NCI-H526 treated with DMSO at 0.1 percent for 48 hours (cell line): ENCODE measurements at regions not wholly inside any gene's neighbourhood (a gene's known extent, or its start where the extent isn't known, plus 50 kb on each side); places are given as distances from the start of the nearest gene placed in this dataset.

Experiments
- DNase-seq: peaks from one replicate; lab custom pipeline; 2025; lab: John Stamatoyannopoulos, UW

DNA sequence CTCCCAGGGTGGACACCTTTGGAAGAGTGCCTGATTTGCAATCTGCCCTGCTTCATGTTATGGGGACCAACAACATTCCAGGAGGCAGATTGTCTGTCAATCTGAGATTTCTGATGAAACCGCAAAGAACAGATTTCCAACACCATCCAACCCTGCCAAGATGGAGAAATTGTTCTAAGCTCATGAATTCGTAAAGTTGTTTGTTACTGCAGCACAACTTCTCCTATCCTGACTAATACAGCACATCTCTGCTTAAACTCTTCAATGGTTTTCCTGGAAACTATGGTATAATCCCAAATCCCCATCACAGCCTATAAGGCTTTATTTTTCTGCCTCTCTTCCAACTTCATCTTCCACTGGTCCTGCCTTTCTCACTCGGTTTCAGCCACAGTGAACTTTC lies 210.3 kb upstream of the TSHZ3 start:
- no peak for DNase-seq

DNA sequence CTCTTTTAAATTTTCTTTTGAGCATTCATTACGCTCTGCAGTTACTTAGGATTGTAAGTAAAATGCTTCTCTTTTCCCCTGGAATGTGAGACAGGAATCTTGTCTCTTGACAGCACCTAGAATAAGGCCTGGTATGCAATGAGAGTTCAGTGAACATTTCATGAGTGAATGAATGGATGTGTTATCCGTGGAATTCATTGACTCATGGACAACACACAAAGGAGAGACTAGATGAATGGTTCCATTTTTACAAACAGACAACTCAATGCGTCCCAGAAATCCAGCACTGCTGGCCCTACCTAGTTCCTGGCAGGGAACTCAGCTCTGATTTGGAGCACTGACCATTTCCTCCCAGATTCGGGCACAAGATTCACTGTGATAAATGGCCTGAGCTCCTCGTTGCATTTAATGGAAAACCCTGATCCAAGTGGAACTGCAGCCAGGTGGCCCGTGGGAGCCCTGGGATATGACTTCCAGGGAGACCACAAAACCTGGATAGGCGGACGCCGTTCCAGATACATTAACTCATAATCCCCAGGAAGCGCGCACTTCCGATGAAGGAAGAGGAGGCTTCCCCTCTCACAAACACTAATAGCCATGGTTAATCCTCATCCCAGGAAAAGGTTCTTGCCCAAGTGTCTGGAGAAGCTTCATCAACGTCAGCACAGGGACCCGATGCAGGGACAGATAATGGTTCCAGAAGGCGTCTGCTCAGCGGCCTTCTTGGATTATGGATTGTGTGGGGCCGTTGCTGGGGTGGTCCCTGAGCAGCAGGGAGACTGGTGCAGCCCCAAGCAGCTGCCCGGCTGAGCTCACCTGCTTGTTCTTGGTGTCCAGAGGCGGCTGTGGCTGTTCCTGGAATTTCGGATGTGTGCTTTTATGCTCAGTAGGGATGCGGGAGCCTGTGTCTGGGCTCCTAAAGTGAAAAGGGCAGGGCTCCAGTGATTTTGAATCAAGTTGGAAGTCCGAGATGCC lies 211.1 kb upstream of the TSHZ3 start:
- DNase-seq, result no peak

DNA sequence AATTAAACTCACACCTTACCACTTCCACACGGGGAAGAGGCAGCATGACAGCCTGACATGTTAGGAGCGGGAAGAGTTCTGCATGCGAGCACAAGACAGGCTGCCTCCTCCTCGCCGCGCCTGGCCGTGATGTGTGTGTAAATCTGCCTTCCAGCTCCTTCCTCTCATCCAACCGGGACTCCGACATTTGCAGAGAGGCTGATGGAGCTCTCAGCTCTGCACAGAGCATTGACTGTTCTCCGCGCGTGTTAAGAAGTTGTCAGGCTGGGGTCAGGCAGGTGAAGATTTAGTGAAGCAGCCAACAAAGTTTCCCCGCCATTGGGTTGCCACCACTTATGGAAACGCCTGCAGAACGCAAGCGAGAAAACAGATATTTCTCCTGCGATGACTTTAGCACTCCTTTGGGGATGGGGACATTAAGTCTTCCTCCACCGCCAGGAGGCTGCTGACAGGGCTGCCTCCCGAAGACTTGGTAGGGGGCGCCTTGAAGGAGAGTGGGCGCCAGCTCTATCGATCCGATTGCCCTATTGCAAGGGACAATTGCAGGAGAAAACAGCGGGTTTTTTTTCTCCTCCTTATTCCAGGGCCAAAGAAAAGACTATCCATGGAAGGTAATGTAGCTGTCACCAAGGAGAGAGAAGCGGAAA lies 213.9 kb upstream of the TSHZ3 start:
- no peak for DNase-seq

DNA sequence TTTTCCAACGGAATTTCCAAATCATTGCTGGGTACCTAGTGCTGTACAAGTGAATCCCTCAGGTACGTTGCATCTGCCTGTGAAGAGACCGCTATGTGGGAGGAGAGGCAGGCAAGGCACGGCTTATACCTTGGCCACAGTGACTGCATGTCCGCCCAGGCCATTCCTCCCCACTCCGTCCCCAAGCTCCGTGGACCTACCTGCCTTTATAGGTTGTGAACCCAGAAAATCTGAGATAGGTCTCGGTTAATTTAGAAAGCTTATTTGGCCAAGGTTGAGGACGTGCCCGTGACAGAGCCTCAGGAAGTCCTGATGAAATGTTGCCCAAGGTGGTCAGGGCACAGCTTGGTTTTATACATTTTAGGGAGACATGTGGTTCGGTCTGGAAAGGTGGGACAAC lies 218.5 kb upstream of the TSHZ3 start:
- DNase-seq, result no peak

DNA sequence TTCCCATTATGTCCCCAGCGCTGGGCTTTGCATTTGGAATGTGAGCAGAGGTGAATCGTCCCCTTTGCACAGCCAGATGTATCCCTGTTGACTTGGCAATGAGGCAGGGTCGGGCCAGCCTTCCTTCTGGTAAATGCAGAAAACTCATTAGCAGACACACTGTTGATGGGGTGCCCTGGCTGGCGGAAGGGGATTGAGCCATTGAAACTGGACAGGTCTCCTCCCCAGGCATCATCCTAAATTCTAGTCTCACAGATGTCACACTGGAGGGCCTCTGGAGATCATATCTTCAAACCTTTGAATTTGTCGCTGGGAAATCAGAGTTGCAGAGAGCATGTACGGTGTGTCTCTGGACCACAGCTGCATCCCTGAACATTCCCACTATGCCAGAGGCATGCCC lies 219.5 kb upstream of the TSHZ3 start:
- no peak for DNase-seq

DNA sequence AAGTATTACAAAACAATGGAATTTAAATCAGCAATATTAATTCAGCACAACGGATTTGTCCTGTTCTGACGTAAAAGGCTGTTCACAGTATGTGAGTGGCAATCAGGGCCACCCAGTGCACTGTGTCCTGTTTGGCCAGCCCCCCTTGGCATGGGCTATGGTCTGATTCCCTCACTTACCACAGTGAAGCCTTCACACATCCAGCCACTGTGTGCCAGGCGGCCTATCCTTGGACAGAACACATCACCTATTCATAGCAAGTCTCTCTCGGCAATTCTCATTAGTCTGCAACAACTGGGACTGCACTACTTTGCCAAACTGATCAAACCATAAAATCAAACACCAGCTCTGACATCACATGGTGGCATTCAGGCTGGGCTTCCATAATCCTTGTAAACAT lies 221.5 kb upstream of the TSHZ3 start:
- DNase-seq, result peak; percentile 43

DNA sequence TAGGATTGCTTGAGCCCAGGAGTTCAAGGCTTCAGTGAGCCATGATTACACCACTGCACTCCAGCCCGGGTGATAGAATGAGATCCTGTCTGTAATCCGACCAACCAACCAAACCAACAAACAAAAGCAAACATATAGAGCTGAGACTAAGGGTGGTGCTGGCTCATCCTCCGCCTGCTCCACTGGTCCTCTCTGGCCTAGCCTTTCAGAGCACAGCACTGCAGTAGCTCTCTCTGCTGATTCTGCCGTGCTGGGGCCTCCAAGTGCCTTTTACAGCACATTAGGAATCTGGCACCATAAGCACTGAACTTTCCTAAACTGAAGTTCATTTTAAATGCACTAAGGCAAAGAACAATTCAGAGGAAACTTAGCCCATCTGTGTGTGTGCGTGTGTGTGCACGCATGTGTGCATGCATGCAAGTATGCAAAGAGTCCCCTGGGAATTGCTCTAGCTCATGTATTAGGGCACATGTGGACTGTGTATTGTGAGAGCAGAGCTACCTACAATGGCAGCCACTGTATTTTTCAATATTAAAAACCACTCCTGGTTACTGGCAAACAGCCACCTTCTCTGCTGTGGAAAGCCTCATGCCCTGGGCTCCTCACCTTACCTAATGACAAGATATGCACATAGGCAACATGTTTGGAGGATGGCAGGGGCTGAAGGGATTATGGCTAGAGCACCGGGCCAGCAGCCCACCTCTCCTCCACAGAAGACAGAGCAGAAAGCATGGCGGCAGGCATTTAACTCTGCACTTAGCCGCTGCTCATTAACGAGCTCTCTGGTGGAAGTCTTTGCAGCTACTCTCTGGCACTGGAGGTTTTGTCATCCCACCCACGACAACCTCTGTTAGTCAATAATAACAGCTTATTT lies 223.1 kb upstream of the TSHZ3 start:
- DNase-seq, result no peak

DNA sequence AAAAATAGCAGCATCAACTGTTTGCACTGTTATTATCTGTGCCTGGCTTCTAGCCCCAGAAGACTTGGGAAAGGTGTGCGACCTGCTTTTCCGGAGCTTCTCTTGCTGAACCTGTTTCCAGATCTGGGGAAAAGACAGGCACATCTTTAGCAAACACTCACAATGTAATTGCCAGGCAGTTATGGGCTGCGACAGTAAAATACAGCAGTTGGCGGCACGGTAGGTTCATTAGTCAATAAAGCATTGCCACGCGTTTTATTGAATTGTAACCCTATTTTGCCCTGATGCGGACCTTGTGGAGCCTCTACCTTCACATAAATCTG lies 223.7 kb upstream of the TSHZ3 start:
- DNase-seq, result no peak

DNA sequence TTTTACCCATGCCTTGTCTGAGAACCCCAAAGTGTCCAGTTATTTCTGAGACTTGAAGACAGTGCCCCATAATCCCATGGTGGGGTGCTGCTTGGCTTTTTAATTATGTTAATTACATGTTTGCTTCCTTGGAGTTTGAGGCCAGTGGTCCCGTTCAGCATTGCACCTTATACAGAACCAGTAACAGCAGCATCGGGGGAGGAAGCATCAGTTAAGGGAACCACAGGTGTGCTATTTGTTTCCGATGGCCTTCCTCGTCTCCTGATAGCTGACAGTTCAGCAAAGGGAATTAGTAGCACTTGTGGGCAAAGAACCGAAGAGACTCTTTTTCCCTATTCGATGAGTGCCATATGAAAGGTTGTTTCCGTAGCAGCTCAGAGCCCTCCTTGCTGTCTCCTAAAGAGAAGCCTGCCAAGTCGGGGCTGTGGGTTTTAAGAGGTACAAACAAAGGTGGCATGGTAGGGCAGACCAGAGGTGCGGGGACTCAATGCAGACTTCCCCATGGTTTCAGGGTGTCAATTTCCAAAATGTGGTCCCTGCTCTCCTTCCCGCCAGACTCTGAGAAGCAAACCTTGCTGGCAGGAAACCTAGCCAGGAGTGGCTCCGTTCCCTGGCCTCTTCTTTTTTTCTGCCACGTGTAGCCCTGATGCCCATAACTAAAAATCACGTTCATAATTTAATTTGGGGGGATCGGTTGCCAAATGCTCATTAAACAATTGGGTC lies 225.2 kb upstream of the TSHZ3 start:
- DNase-seq, result no peak

DNA sequence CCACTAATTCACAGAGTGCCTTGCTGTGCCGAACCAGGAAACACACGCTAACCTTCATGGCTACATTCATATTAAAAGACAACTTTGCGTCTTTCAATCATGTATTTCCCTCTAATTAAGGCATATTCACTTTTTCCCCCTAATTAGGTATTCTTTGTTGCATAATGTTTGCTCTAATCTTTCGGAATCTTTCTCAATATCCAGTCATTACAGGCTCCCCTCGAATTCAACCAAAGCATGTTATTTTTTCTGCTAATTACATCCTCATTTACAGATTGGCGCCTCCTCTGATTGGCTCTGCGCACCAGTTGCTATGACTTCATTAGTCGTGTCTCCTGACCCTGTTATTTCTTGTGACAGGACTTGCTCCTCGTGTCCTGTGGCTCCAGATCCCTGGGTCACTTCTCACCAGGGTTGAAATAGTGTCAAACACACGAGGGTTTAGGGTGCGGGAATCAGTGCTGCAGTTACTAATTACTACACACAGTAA lies 226.7 kb upstream of the TSHZ3 start:
- no peak for DNase-seq

DNA sequence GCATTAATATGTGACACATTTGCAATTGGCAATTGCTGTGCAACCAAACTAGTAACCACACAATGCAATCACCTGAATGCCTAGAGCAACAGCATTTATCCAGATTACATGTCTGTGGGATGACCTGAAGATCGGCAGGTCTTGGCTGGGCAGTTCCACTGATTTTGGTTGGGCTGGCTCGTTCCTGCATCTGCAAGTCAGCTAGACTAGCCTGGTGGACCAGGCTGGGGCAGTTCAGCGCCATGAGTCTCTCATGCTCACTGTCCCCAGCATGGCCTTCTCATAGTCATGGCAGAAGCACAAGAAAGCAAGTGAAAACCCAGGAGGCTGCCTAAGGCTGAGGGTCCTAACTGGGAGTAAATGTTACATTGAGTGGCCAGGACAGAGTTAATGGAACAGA lies 229.1 kb upstream of the TSHZ3 start:
- no peak for DNase-seq

DNA sequence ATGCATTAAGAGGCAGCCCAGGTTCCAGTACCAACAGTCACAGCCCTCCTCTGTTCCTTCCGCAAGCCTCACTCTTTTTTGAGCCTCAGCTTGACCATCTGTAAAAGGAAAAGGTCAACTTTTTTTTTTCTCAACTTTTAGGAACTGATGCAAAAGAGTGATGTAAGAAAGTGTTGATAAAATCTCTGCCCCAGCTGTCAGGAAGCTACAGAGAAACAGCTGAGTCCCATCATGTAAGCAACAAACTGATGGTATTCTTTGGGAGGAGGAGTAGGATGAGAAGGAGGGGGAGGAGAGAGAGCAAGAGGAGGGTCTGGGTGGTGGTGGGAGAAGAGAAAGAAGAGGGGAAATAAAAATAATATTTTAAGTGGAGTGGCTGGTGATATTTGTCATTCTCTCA lies 233.9 kb upstream of the TSHZ3 start:
- DNase-seq, result no peak

DNA sequence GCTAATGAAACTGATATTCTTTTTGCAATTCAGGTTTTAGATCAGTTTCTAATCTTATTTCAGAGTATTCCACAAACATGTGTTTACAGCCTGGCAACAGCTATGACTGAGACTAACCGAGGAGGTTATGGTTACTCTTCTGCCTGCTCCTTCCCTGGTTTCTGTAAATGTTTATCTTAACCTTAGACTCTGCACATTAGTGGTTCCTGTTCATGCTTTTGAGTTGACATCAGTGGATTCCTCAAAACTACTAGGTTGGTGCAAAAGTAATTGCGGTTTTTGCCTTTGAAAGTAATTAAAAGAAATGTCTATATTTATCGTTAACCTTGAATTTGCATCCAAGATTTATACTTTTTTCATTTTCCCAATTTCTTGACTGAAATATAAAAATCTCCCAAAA lies 237.0 kb upstream of the TSHZ3 start:
- DNase-seq, result no peak

DNA sequence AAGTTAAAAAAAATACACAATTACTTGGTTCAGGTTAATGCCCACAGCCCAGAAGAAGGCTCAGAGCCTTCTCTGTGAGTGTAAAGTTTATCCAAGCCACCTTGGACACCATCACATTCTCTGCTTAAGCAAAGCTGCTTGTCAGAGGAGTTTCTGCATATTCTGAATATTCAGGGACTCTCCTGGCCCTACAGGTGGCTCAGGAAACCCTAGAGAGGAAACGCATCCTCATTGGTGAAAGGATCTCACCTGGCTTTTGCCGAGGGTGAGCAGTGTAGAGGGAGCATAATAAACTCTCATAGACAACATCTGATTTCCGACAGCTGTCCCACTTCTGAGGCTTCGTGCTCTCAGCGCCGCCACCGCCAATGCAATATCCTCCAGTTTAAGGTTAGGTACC lies 239.9 kb upstream of the TSHZ3 start:
- DNase-seq, result no peak

DNA sequence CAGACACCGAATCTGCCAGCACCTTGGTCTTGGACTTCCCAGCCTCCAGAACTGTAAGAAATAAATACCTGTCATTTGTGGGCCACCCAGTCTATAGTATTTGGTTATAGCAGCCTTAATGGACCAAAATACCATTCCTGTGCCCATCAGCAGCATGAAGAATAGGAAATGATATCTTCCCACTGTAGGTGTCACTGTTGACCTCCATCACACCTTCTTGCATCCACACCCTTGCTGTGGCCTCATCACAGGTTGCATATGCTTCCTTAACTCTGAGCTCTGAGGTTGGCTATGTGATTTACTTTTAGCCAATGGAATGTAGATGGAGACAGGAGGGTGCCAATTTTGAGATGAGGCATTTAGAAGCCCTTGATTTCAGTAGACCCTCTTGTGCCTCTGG lies 242.0 kb upstream of the TSHZ3 start:
- peak; percentile 26 for DNase-seq

DNA sequence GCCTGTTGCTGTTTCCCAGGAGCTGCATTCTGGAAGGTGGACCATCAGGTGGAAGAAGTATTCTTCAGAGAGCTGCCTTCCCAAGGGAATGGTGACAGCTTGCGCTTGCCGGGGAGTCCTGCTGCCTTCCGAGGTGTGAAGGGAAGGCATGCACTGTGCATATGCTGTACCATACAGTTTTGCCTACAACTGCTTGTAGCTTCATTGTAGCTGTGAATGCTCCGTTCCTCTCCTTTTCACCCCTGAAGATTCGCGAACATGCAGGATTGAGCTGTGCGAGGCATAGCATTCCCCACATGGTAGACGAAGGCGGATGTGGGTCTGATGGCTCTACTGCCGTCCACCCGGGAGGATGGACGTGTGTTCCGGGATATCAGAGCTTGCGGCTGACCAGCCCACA lies 243.2 kb upstream of the TSHZ3 start:
- no peak for DNase-seq

DNA sequence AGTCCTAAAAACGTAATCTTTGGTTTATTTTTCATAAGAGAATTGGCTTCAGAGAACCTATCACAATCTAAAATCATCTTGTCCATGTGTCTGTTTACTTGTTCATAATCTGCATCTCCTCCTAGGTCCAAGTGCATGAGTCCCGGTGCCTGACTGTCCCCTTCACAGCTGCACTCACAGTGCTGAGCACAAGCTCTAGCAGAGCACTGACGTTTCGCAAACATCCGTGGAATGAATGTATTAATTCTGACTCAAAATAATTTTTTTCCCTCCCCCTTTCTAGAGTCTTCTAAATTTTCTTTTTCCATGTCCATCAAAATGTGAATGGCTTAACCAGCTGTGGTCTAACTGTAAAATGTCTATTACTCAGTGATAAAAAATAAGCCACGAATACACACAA lies 245.5 kb upstream of the TSHZ3 start:
- DNase-seq, result no peak

DNA sequence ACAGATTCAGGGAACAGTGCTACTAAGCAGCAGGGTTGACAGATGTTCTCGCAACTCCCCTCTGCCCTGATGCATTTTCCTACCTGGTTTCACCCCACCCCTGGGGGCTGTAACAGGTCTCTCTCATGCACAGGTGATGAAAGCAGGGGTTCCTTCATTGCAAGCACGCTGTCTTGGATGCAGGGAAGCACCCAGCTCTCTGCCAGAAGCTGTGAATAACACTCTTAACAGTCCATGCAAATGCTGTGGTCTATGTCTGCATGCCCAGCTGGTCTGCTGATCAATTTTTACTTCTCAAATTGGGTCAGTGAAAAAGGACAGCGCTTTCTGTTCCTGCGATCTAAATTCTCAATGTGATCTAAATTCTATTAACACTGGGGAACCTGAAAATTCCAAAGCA lies 246.3 kb upstream of the TSHZ3 start:
- peak; percentile 92 for DNase-seq

DNA sequence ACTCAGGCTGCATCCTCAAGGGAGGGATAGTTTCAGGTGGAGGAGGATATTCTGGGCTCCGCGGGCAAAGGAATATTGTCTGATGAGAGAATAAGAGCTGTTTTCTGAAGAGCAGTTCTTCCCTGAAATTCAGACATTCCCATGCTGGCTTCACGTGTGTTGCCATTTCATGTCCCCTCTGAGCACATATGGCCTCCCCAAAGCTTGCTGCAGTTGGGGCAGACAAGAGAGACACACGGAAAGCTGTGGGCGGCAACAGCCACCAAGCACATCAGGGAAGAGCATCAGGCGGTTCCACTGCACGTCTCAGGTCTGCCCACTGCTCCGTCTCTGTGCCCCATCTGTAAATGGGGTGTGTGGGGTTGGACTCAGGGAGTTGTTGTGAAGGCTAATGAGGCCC lies 247.5 kb upstream of the TSHZ3 start:
- no peak for DNase-seq

DNA sequence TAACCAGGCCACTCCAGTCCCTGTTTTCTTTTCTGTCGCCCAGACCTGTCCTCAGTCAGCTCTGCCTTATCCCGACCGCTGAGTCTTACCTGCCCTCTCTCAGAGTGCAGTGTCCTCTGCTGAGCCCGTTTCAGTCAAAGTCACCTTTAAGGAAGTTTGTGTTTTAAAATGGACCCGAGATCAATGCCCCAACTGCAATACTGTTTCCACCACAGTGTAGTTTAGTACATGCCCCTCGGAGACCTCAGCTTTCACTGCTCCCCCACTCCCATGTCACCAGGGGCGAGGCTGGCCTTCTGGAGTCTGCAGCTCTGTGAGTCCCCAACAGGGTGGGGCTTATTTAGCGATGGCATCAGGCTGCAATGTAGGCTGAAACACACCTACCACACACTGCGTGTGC lies 248.4 kb upstream of the TSHZ3 start:
- DNase-seq, result no peak

DNA sequence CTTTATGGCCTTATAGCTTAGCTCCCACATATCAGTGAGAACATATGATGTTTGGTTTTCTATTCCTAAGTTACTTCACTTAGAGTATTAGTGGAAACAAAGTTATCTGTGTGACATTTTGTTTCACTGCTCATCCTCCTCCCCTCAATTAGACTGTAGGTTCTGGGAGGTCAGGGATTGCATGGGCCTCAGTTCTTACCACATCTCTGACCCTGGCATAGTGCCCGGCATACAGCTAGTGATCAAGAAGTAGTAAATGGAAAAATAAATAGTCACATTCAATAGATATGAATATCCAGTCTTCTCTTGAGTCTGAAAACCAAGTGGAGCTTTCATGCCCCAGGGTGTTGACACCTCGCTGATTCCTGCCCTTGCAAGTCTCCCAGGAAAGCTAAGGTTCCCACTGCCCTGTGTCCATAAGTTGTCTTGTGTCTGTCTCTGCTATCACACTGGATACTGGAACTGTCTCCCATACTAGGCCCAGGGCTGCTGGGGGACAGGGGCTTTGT lies 249.5 kb upstream of the TSHZ3 start:
- DNase-seq, result no peak
